ENCODE measurements at regions not wholly inside any gene's neighbourhood (a gene's known extent, or its start where the extent isn't known, plus 50 kb on each side); places are given as distances from the start of the nearest gene placed in this dataset.

- no peaks in the 10 kb centered on the region for H3K4me1 ChIP-seq (ENCODE audit: insufficient read depth, low read length, poor library complexity, severe bottlenecking)
- no peaks in the 10 kb centered on the region for H3K36me3 ChIP-seq (ENCODE audit: insufficient read depth, low read length)
- no peak overlapping the region for H2AFZ ChIP-seq (ENCODE audit: low read length)
- intact Hi-C loops (cut with micrococcal nuclease; ENCODE audit: unreplicated experiment), result no loop called here
- no TSS peak for BruUV-seq (replicated peaks)
- no peak for DNase-seq (ENCODE audit: low spot score)
- H3K27ac ChIP-seq (ENCODE audit: low read depth, low read length, poor library complexity, severe bottlenecking), result no peak overlapping the region
- no peaks in the 10 kb centered on the region for H3K9me2 ChIP-seq (ENCODE audit: insufficient read depth, low read length)
- H3K4me2 ChIP-seq (ENCODE audit: low read length), result no peak overlapping the region
- no peaks in the 10 kb centered on the region for H3K9me3 ChIP-seq (ENCODE audit: low read length)
- no peak for TF ChIP-seq EZH2phosphoT487 (IDR thresholded peaks at IDR 0.05; ENCODE audit: borderline replicate concordance, low read depth, low read length)
- no peak for TF ChIP-seq CTCF (conservative IDR thresholded peaks at IDR 0.05; ENCODE audit: low read length)
- CTCF ChIA-PET (ENCODE audit: unreplicated experiment), result interaction anchor here (0.6 kb wide), 1 partner anchor 140 kb away, joined by 3 read pairs; no protein-coding TSS in a partner anchor
- POLR2A ChIA-PET, result no interaction called here
- H4K20me1 ChIP-seq (ENCODE audit: insufficient read depth, low read length), result no peaks in the 10 kb centered on the region
- H3K79me2 ChIP-seq (ENCODE audit: insufficient read depth, low read depth, low read length), result no peaks in the 10 kb centered on the region
- H3K4me3 ChIP-seq (ENCODE audit: low read depth, low read length, poor library complexity, severe bottlenecking), result no peak overlapping the region
Observed at GRCh38 chr5:171622010-171622409, 163.6 kb upstream of the SMIM23 start.

GRCh38 chr5:171623107-171623506 lies 162.5 kb upstream of the SMIM23 start:
- Histone ChIP-seq H3K27ac (ENCODE audit: low read depth, low read length, poor library complexity, severe bottlenecking) (no peak overlapping the region), H3K9me3 (ENCODE audit: low read length) (no peaks in the 10 kb centered on the region), H3K4me1 (ENCODE audit: insufficient read depth, low read length, poor library complexity, severe bottlenecking) (no peaks in the 10 kb centered on the region), H3K36me3 (ENCODE audit: insufficient read depth, low read length) (no peaks in the 10 kb centered on the region), H2AFZ (ENCODE audit: low read length) (no peak overlapping the region), H3K4me2 (ENCODE audit: low read length) (no peak overlapping the region), H3K9me2 (ENCODE audit: insufficient read depth, low read length) (no peaks in the 10 kb centered on the region), H3K4me3 (ENCODE audit: low read depth, low read length, poor library complexity, severe bottlenecking) (no peak overlapping the region), H4K20me1 (ENCODE audit: insufficient read depth, low read length) (no peaks in the 10 kb centered on the region), H3K79me2 (ENCODE audit: insufficient read depth, low read depth, low read length) (no peaks in the 10 kb centered on the region)
- ChIA-PET CTCF (ENCODE audit: unreplicated experiment) (interaction anchor here (0.6 kb wide), 1 partner anchor 39 kb away, joined by 4 read pairs; no protein-coding TSS in a partner anchor), POLR2A (no interaction called here)
- intact Hi-C loops (cut with micrococcal nuclease; ENCODE audit: unreplicated experiment), result no loop called here
- BruUV-seq (replicated peaks), result no TSS peak
- DNase-seq (ENCODE audit: low spot score), result no peak
- TF ChIP-seq CTCF (conservative IDR thresholded peaks at IDR 0.05; ENCODE audit: low read length), result no peak
- no peak for TF ChIP-seq EZH2phosphoT487 (IDR thresholded peaks at IDR 0.05; ENCODE audit: borderline replicate concordance, low read depth, low read length)

- no TSS peak for BruUV-seq (replicated peaks)
- Histone ChIP-seq H3K9me3 (ENCODE audit: low read length) (no peaks in the 10 kb centered on the region), H4K20me1 (ENCODE audit: insufficient read depth, low read length) (no peaks in the 10 kb centered on the region), H2AFZ (ENCODE audit: low read length) (no peak overlapping the region), H3K9me2 (ENCODE audit: insufficient read depth, low read length) (no peaks in the 10 kb centered on the region), H3K36me3 (ENCODE audit: insufficient read depth, low read length) (no peaks in the 10 kb centered on the region), H3K4me2 (ENCODE audit: low read length) (no peak overlapping the region), H3K4me1 (ENCODE audit: insufficient read depth, low read length, poor library complexity, severe bottlenecking) (no peaks in the 10 kb centered on the region), H3K4me3 (ENCODE audit: low read depth, low read length, poor library complexity, severe bottlenecking) (no peak overlapping the region), H3K27ac (ENCODE audit: low read depth, low read length, poor library complexity, severe bottlenecking) (no peak overlapping the region), H3K79me2 (ENCODE audit: insufficient read depth, low read depth, low read length) (no peaks in the 10 kb centered on the region)
- DNase-seq (ENCODE audit: low spot score), result no peak
- intact Hi-C loops (cut with micrococcal nuclease; ENCODE audit: unreplicated experiment), result no loop called here
- no peak for TF ChIP-seq CTCF (conservative IDR thresholded peaks at IDR 0.05; ENCODE audit: low read length)
- TF ChIP-seq EZH2phosphoT487 (IDR thresholded peaks at IDR 0.05; ENCODE audit: borderline replicate concordance, low read depth, low read length), result no peak
- ChIA-PET POLR2A (no interaction called here), CTCF (ENCODE audit: unreplicated experiment) (no interaction called here)
Observed at GRCh38 chr5:171623551-171624097, 162.0 kb upstream of the SMIM23 start.

Measured in OCI-LY7 (cell line).